ENCODE measurements at regions not wholly inside any gene's neighbourhood (a gene's known extent, or its start where the extent isn't known, plus 50 kb on each side); places are given as distances from the start of the nearest gene placed in this dataset.

DNA sequence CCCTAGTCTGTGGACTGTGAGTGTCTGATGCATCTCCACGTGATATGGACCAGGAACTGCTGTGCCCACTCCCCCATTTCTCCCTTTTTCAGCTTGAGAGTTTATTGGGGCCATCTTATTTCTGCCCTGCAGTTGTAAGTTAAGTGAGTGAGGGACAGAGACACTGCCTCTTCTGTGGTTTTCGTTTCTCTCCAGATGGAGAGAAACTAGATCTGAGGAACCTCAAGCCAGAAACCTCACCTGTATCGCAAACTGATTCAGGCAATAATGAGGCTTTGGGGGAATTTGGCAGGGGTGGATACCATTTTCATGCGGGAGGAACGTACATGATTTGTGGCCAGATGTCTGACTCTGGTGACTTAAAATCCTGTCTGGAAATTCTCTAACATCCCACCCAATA is 641.7 kb downstream of the TNS3 start:
- Histone ChIP-seq H3K79me2 (ENCODE audit: insufficient read depth, low read length) (no peaks in the 10 kb centered on the region), H3K4me2 (ENCODE audit: low read length) (no peak overlapping the region), H2AFZ (ENCODE audit: low read depth, low read length, poor library complexity, severe bottlenecking) (no peak overlapping the region), H4K20me1 (ENCODE audit: insufficient read depth) (no peaks in the 10 kb centered on the region), H3K9ac (ENCODE audit: low read length) (no peak overlapping the region), H3K27ac (ENCODE audit: low read depth, low read length) (no peak overlapping the region), H3K36me3 (ENCODE audit: control insufficient read depth in 1 of 2, insufficient read depth in 2 of 2, low read length in 2 of 2) (no peaks in the 10 kb centered on the region), H3K9me3 (ENCODE audit: control insufficient read depth in 1 of 2, insufficient read depth in 1 of 2, low read depth in 1 of 2, low read length in 2 of 2) (no peaks in the 10 kb centered on the region), H3K4me3 (replicated peaks in 1 of 2; ENCODE audit: low read depth in 1 of 2, low read length in 2 of 2) (no peak overlapping the region), H3K27me3 (ENCODE audit: insufficient read depth, low read length) (no peaks in the 10 kb centered on the region), H3K4me1 (ENCODE audit: control insufficient read depth in 1 of 2, insufficient read depth in 2 of 2, low read length in 2 of 2) (no peaks in the 10 kb centered on the region), H3K9me2 (ENCODE audit: insufficient read depth) (no peaks in the 10 kb centered on the region)
- TF ChIP-seq CEBPB (IDR thresholded peaks at IDR 0.05; ENCODE audit: low read depth) (no peak), RAD21 (IDR thresholded peaks at IDR 0.05; ENCODE audit: low read depth) (no peak), FOSL1 (IDR thresholded peaks at IDR 0.05; ENCODE audit: low read depth) (no peak), EZH2phosphoT487 (IDR thresholded peaks at IDR 0.05; ENCODE audit: borderline replicate concordance) (no peak), TCF7L2 (IDR thresholded peaks at IDR 0.05; ENCODE audit: borderline replicate concordance, extremely low read depth, insufficient read depth, insufficient read length) (no peak)
- TF ChIP-seq, protein P1, sequence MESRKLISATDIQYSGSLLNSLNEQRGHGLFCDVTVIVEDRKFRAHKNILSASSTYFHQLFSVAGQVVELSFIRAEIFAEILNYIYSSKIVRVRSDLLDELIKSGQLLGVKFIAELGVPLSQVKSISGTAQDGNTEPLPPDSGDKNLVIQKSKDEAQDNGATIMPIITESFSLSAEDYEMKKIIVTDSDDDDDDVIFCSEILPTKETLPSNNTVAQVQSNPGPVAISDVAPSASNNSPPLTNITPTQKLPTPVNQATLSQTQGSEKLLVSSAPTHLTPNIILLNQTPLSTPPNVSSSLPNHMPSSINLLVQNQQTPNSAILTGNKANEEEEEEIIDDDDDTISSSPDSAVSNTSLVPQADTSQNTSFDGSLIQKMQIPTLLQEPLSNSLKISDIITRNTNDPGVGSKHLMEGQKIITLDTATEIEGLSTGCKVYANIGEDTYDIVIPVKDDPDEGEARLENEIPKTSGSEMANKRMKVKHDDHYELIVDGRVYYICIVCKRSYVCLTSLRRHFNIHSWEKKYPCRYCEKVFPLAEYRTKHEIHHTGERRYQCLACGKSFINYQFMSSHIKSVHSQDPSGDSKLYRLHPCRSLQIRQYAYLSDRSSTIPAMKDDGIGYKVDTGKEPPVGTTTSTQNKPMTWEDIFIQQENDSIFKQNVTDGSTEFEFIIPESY (IDR thresholded peaks at IDR 0.05; ENCODE audit: extremely low read depth, insufficient replicate concordance, low read length) = no peak
- intact Hi-C loops (cut with micrococcal nuclease) = no loop called here
- ATAC-seq (no peak), DNase-seq (ENCODE audit: low read depth, low spot score) (no peak)
- CTCF ChIA-PET = no interaction called here
- POLR2A ChIA-PET = no interaction called here
- no TSS peak for BruUV-seq (replicated peaks)
- RAD21 ChIA-PET (ENCODE audit: low non-redundant PET in 1 of 2, low total read pairs in 2 of 2, uncharacterized antibody in 2 of 2, unreplicated experiment in 2 of 2) = no interaction called here

DNA sequence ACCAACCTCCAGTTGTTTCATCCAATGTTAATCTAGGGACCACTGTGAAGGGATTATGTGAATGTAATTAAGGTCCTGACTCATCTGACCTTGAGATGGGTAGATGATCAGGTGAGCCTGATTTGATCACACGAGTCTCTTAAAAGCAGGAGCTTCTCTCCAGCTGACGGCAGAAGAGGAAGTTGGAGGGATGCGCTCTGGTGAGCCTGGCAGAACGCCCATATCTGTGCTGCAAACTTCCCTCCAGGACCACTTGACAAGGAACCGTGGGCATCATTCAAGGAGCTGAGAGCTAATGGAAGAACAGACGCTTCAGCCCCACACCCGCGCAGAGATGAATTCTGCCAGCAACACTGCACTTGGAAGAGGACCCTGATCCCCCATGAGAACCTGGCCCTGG is 642.4 kb downstream of the TNS3 start:
- BruUV-seq (replicated peaks) = no TSS peak
- CTCF ChIA-PET = no interaction called here
- RAD21 ChIA-PET (ENCODE audit: low non-redundant PET in 1 of 2, low total read pairs in 2 of 2, uncharacterized antibody in 2 of 2, unreplicated experiment in 2 of 2) = no interaction called here
- DNase-seq (ENCODE audit: low read depth, low spot score) (no peak), ATAC-seq (no peak)
- Histone ChIP-seq H3K27me3 (ENCODE audit: insufficient read depth, low read length) (no peaks in the 10 kb centered on the region), H3K27ac (ENCODE audit: low read depth, low read length) (no peak overlapping the region), H3K9me3 (ENCODE audit: control insufficient read depth in 1 of 2, insufficient read depth in 1 of 2, low read depth in 1 of 2, low read length in 2 of 2) (no peaks in the 10 kb centered on the region), H3K4me1 (ENCODE audit: control insufficient read depth in 1 of 2, insufficient read depth in 2 of 2, low read length in 2 of 2) (no peaks in the 10 kb centered on the region), H4K20me1 (ENCODE audit: insufficient read depth) (no peaks in the 10 kb centered on the region), H3K4me3 (replicated peaks in 1 of 2; ENCODE audit: low read depth in 1 of 2, low read length in 2 of 2) (no peak overlapping the region), H3K36me3 (ENCODE audit: control insufficient read depth in 1 of 2, insufficient read depth in 2 of 2, low read length in 2 of 2) (no peaks in the 10 kb centered on the region), H3K79me2 (ENCODE audit: insufficient read depth, low read length) (no peaks in the 10 kb centered on the region), H3K4me2 (ENCODE audit: low read length) (no peak overlapping the region), H2AFZ (ENCODE audit: low read depth, low read length, poor library complexity, severe bottlenecking) (no peak overlapping the region), H3K9ac (ENCODE audit: low read length) (no peak overlapping the region), H3K9me2 (ENCODE audit: insufficient read depth) (no peaks in the 10 kb centered on the region)
- POLR2A ChIA-PET = no interaction called here
- TF ChIP-seq REST (IDR thresholded peaks at IDR 0.05; ENCODE audit: low read depth) = no peak
- intact Hi-C loops (cut with micrococcal nuclease) = no loop called here
